Right ventricle myocardium inferior (tissue), 1 donor: ENCODE measurements at regions not wholly inside any gene's neighbourhood (a gene's known extent, or its start where the extent isn't known, plus 50 kb on each side); places are given as distances from the start of the nearest gene placed in this dataset.

Experiments
- ATAC-seq: fragments of 200-7000 bp; cut with Tn5 transposase; one replicate; pipeline ENCODE4 v1.9.1; 2020; ENCODE audit warnings: mild to moderate bottlenecking, moderate library complexity
- DNase-seq: peaks from one replicate; pipeline ENCODE4 v3.0.0; 2021; ENCODE audit errors: missing footprints
- intact Hi-C: fragments of 100-400 bp; cut with DNase I; formaldehyde crosslinking; loops from one replicate; pipeline ENCODE4 v1.11.0; 2022
- donor health status: DM: no; HTN: yes; CAD: no; lungs with severe emphysema.

GRCh38 chr12:114975640-114976310 is 291.8 kb upstream of the TBX3 start:
- peak; percentile 86 for ATAC-seq
- no peak for DNase-seq
- intact Hi-C loops, result no loop called here

GRCh38 chr12:114974826-114975639 is 291.1 kb upstream of the TBX3 start:
- intact Hi-C loops, result no loop called here
- DNase-seq, result no peak
- ATAC-seq, result peak; percentile 63

GRCh38 chr12:114974333-114974732 is 290.4 kb upstream of the TBX3 start:
- no peak for ATAC-seq
- intact Hi-C loops, result no loop called here
- no peak for DNase-seq

GRCh38 chr12:114968727-114969126 is 284.8 kb upstream of the TBX3 start:
- DNase-seq (no peak), ATAC-seq (no peak)
- intact Hi-C loops, result no loop called here

GRCh38 chr12:114967151-114967550 is 283.2 kb upstream of the TBX3 start:
- intact Hi-C loops, result no loop called here
- DNase-seq (no peak), ATAC-seq (no peak)

- intact Hi-C loops, result no loop called here
- DNase-seq (no peak), ATAC-seq (no peak)
These were observed 280.9 kb upstream of the TBX3 start for GRCh38 chr12:114964841-114965240.

- no peak for DNase-seq
- ATAC-seq, result no peak
- intact Hi-C loops, result no loop called here
These were observed 279.9 kb upstream of the TBX3 start for GRCh38 chr12:114963846-114964245.

GRCh38 chr12:114961491-114961890 is 277.5 kb upstream of the TBX3 start:
- intact Hi-C loops, result no loop called here
- ATAC-seq (no peak), DNase-seq (no peak)

GRCh38 chr12:114958538-114958937 is 274.6 kb upstream of the TBX3 start:
- intact Hi-C loops, result loop anchor here (10.0 kb wide), 1 partner anchor 274 kb away; the partner anchor contains the start of gene TBX3
- ATAC-seq (no peak), DNase-seq (no peak)

GRCh38 chr12:114957225-114957624 is 273.2 kb upstream of the TBX3 start:
- DNase-seq (no peak), ATAC-seq (no peak)
- intact Hi-C loops, result loop anchor here (10.0 kb wide), 1 partner anchor 272 kb away; the partner anchor contains the start of gene TBX3

- ATAC-seq (no peak), DNase-seq (no peak)
- intact Hi-C loops, result loop anchor here (10.0 kb wide), 1 partner anchor 271 kb away; the partner anchor contains the start of gene TBX3
These were observed 271.5 kb upstream of the TBX3 start for GRCh38 chr12:114955414-114956014.

- DNase-seq (no peak), ATAC-seq (no peak)
- intact Hi-C loops, result loop anchor here (10.0 kb wide), 1 partner anchor 270 kb away; the partner anchor contains the start of gene TBX3
These were observed 270.6 kb upstream of the TBX3 start for GRCh38 chr12:114954511-114955055.

- intact Hi-C loops, result loop anchor here (10.0 kb wide), 1 partner anchor 268 kb away; the partner anchor contains the start of gene TBX3
These were observed 268.7 kb upstream of the TBX3 start for GRCh38 chr12:114952573-114953271.

GRCh38 chr12:114949058-114949820 is 265.3 kb upstream of the TBX3 start:
- no peak for DNase-seq
- no peak for ATAC-seq
- intact Hi-C loops, result no loop called here

More at GRCh38 chr12:114952573-114953271, 268.7 kb upstream of the TBX3 start:
- DNase-seq (no peak), ATAC-seq (peak; percentile 91)

GRCh38 chr12:114945351-114945750 is 261.4 kb upstream of the TBX3 start:
- ATAC-seq (no peak), DNase-seq (no peak)
- intact Hi-C loops, result no loop called here

- ATAC-seq, result no peak
- intact Hi-C loops, result no loop called here
These were observed 260.8 kb upstream of the TBX3 start for GRCh38 chr12:114944736-114945135.

GRCh38 chr12:114943601-114944000 is 259.6 kb upstream of the TBX3 start:
- intact Hi-C loops, result no loop called here
- no peak for DNase-seq
- ATAC-seq, result no peak

More at GRCh38 chr12:114944736-114945135, 260.8 kb upstream of the TBX3 start:
- DNase-seq, result no peak
